GM15510 (cell line): ENCODE measurements at regions not wholly inside any gene's neighbourhood (a gene's known extent, or its start where the extent isn't known, plus 50 kb on each side); places are given as distances from the start of the nearest gene placed in this dataset.

Source experiments
- POLR2A ChIP-seq: IDR thresholded peaks from 3 replicates; pipeline ENCODE4 v1.6.1; 2011; ENCODE audit warnings: borderline replicate concordance; ENCODE audit not compliant: insufficient read length; ENCODE audit errors: extremely low read depth

DNA sequence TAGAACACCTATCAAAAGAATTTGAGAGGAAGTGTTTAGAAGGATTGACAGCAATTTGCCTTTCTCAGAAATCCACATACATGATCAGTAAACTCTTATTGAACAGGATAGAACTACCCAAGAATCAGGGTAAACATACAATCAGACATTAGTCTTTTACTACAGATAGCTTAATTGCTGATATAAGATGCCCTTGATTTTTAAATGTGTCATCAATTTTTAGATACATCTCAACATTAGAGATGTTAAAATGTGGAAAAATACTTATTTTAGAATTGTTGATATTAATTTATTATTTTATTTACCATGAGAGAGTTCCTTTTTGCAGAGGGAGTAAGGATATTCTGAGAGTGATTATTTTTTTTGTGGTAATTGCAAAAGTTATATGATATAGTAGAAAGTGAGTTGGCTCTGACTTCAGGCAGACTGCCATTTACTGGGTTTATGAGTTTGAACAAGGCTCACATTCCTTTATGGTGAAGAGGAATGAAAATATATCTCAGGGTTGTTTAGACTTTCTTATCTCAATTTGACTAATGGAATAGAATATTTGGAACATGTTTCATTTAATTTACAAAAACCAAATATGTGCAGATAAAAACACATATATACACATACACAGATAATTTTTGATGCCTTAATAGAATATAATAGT lies 302.8 kb upstream of the GOLIM4 start:
- TF ChIP-seq POLR2A: no peak

DNA sequence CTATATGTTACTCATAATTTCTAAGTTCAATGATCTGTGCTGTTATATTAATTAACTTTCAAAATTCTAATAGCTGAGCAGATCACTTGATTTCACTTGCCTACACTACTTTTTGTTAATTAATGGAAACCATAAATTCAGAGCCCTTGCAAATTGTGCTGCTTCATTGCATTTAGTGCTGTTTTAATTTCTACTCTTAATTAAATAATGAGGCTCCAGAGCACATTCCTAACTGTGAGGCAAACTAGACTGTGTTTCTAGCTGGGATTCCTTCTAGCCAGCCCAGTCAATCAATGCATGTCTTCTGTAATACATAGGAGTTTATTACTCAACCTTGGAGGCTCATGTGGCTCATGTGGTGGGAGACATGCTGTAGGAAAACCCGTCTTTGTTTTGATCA lies 301.1 kb upstream of the GOLIM4 start:
- no peak for TF ChIP-seq POLR2A

DNA sequence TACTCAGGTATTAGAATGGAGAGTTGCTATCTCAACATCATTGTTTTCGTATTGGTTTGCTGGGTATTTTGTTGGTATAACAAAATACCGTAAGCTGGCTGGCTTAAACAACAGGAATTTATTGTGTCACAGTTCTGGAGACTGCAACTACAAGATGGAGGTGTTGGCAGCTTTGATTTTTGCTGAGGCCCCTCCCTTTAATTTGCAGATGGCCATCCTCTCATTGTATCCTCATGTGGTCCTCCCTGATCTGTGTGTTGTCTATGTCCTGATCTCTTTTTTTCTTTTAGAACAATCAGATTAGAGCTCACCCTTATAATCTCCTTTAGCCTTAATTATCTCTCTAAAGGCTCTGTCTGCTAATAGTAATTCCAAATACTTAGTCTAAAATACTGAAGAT lies 299.8 kb upstream of the GOLIM4 start:
- no peak for TF ChIP-seq POLR2A

DNA sequence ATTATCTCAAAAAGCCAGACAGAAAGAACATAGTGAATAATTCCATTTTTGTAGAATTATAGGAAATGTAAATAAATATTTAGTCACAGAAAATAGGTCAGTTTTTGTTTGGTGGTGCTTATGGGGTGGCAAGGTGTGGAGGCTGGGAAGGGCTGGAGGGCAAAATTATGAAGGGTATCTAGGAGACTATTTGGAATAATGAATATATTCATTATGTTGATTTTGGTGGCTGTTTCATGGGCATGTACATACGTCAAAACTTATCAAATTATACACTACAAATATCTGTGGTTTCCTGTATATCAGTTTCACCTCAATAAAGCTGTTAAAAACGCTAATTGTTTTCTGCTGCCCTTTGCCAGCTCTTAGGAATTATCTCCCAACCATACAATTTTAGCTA lies 298.7 kb upstream of the GOLIM4 start:
- no peak for TF ChIP-seq POLR2A

DNA sequence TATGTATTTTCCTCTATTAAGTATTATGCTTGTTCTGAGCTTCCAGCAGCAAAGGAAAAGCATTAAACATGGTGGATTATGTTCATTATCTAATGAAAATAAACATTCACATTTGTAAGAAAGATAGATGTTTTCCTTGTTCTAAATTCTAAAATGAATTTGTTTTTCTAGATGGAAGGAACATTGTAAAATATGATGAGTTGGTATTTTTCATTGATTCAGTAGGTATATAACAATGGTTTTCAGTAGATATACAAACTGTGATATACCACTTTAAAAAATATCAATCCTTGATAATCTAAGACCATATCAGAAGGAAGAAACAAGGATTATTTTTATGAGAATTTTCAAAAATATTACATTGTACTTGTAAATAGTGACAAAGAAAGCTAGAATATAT lies 290.6 kb upstream of the GOLIM4 start:
- no peak for TF ChIP-seq POLR2A

DNA sequence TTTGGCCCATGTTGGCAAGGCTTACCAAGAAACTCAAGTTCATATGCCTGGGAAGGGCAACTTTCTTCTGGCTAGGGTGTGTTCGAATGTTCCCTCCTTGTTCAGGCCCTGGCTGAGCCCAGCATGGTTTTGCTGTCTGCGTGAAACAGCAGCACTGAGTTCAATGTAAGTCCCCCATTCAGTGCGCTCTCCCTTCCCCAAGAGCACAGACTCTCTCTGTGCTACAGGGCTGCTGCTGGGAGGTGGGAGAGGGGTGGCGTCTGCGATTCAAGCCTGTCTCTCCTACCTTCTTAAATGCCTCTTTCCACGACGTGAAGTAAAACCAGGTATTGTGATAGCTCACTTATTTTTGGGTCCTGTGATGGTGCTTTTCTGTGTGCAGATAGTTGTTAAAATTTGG lies 289.3 kb upstream of the GOLIM4 start:
- no peak for TF ChIP-seq POLR2A

DNA sequence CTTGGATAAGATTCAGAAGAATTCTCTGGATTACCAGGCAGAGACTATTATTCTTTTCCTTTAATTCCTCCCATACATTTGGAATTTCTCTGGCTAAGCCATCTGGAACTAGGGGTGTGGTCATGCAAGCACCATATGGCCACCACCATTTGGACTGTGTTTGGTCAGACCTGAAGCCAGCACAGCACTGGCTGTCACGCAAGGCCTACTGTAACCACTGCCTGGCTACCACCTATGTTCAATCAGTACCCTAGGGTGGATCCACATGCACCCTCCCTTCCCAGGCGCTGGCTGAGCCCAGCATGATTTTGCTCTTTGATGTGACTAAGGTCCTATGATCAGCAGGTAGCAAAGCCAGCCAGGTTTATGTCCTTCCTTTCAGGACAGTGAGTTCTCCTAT lies 287.8 kb upstream of the GOLIM4 start:
- TF ChIP-seq POLR2A: no peak

DNA sequence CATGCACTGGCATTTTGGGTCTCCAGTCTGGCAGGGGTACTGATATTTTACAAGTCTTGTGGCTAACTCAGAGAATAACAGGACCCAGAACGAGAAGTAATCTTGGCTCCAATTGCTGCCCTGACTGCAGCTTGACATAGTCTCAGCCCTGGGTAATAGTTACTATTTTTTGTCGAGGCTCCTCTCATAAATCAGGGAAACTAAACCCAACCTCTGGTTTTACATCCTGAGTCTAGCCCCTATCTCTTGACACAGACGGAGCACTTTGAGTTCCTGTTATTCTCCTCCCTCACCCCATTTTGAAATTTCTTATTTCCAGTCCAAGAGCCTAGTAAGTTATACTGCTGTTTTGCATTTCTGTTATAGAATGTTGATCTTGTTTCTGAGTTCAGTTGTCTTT lies 276.1 kb upstream of the GOLIM4 start:
- TF ChIP-seq POLR2A: no peak

DNA sequence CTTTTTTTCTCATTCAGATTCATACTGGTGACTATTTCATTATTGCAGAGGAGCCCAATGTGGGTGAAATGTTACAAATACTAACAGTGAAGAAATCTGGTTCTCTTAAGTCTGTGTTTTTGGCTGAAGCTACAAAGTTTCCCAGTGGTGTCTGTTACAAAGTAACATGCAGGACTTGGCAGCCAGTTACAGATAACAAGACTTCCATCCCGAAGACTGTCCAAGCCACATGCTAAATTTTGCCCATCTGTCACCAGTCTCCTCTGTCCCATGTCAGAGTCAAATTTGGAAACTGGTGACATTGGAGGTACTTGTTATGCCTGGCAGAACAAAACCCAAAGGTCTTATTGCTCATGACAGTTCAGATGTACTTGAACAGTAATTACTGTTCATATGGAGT lies 269.2 kb upstream of the GOLIM4 start:
- TF ChIP-seq POLR2A: no peak

DNA sequence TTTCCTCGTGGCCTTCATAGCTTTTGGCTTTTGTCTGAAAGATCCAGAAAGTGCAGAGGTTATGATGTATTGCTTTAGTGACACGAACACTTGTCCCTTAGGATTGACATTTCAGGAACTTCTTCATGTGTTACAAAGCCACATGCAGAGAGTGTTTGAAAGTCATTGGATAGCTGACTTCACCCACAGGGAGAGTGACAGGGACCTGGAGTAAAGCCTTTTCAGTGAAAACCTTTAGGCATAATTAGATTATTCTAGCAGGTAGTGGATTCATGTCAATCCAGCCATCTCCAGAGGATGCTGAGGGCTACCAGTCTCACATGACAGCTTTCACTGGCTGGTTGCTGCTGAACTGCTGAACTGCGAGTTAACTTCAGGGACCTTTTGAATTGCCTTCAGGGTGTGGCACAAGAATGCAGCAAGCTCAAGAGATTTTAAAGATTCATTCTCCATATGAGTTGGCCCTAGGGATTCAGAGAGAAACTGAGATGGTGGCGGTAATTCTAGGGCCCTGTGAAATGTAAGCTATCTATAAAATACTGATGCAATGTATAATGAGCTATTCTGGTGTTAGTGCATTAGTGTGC lies 267.0 kb upstream of the GOLIM4 start:
- no peak for TF ChIP-seq POLR2A

DNA sequence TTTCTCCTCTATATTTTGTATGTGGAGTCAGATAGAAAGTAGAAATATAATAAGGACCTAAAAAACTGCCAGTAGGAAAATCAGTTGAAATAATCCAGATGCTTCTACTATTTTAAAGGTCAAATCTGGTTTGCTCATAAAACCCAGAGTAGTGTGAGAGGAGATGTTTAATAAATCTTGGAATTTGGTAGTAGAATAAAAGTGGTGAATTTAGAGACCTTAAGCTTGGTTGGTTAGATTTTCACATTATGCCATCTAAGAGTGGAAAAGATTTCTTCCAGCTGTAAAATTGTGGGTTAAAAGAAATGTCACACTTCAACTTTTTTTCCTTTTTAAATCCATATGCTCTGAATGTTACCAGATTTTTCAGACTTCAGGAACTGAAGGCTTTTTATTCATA lies 266.4 kb upstream of the GOLIM4 start:
- TF ChIP-seq POLR2A: no peak

DNA sequence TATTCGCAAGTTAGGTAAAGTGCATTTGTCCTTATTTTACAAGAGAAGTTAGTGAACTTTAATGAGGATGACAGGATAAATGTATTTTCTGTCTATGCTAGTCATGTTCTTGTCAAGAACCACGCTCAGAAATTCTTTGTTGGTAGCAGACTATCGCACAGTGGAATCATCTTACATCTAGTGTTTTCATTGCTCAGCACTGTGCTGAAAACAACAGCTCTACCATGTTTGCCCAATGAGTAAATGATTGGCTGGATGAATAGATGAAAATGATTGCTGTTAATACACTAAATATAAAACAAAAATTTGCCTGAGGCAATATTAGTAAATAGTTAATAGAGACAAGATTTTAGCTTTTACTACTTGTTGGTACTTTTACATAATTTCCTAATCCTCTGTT lies 265.3 kb upstream of the GOLIM4 start:
- TF ChIP-seq POLR2A: no peak

DNA sequence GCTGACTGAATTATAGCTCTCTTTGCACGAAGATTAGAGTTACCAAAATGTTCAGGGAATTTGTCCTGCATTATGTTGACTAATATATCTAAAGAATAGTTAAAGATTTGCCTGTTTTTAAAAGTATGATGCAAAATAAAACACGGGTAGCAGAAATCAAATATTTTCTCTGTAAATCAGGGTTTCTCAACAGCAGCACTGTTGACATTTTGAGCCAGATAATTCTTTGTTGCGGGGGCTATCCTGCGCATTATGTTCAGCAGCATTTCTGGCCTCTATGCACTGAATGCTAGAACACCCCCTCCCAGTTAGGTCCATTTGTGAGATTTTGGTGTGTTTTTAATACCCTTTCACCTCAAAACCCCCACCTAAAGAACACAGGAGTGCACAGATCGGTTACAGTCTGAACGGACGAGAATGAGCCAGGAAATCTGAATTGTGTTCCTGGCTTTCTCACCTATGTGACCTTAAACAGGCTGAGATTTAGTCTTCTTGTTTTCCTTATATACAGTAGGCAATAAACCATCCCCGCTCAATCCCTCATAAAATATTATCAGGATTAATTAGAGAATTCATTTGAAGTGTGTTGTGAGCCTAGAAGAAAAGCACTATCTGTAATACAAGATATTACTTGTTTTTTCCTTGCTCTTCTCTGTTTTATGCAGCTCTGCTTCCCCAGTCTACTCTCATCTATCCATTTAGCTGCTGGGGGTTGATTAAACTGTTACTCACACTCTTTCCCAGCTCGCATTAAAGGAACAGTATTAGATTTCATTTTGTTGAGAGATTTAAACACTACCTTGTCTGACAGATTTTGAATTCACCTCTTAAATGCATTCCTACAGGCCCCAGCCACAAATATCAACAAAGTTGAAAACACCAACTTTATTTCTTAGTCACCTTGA lies 247.5 kb upstream of the GOLIM4 start:
- no peak for TF ChIP-seq POLR2A

DNA sequence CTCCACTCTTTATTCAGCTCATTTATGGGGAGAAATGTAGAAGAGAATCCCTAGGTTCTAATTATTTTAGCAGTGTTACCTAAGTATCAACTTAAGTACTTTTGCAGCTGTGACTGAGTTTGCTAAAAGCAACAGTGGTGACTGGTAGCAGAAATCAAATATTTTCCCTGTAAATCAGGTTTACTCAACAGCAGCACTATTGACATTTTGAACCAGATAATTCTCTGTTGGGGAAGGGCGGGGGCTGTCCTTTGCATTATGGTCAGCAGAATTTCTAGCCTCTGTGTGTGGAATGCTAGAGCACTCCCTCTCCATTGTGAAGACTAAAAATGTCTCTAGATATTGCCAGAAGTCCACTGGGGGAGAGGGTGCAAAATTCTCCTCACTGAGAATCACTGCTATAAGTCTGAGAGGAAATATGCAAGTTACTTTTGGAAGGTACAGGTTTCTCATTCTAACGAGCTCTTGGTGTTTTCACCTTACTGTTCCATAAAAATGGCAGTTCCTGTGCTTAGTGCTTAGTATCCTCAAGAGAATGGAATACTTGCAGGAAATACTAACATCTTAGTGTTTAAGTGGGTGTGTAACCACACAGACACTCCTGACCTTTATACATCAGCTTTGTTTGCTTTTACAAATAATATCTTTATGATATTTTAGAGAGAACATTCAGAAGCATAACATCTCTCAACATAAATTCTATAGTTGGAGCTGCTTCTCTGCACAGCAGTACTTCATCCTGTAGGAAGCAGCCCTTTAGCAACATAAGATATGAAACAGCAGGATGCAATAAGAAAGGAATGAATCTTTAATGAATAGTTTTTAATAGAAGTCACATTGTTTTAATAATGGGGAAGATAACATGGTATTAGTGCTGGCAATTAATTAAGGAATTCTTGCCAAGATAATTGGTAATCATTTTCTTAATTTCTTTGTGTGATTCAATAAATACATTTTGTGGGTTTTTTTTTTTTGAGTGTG lies 246.5 kb upstream of the GOLIM4 start:
- TF ChIP-seq POLR2A: no peak
